ENCODE measurements at regions not wholly inside any gene's neighbourhood (a gene's known extent, or its start where the extent isn't known, plus 50 kb on each side); places are given as distances from the start of the nearest gene placed in this dataset.

DNA sequence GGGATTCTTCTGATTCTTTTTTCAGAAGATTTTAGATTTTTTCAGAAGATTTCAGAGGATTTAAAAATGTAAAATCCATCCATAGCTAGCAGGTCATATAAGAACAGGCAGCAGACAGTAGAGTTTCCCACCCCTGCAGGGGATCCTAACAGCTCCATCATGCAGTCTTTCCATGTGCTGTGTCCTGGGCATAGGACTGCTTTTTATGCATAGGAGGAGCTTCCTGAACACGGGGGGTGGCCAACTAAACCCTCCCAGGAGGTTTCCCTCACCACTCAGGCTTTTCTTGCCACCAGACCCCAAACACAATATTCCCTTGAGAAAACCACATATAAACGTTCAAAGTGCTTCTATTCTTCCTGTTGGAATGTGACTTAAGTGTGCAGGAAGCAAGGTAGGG, 90.1 kb upstream of the TNR start:
- TF ChIP-seq, protein P1, sequence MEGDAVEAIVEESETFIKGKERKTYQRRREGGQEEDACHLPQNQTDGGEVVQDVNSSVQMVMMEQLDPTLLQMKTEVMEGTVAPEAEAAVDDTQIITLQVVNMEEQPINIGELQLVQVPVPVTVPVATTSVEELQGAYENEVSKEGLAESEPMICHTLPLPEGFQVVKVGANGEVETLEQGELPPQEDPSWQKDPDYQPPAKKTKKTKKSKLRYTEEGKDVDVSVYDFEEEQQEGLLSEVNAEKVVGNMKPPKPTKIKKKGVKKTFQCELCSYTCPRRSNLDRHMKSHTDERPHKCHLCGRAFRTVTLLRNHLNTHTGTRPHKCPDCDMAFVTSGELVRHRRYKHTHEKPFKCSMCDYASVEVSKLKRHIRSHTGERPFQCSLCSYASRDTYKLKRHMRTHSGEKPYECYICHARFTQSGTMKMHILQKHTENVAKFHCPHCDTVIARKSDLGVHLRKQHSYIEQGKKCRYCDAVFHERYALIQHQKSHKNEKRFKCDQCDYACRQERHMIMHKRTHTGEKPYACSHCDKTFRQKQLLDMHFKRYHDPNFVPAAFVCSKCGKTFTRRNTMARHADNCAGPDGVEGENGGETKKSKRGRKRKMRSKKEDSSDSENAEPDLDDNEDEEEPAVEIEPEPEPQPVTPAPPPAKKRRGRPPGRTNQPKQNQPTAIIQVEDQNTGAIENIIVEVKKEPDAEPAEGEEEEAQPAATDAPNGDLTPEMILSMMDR (IDR thresholded peaks at IDR 0.05), result no peak
- TF ChIP-seq POLR2A (IDR thresholded peaks at IDR 0.05), result no peak
